ENCODE measurements at regions not wholly inside any gene's neighbourhood (a gene's known extent, or its start where the extent isn't known, plus 50 kb on each side); places are given as distances from the start of the nearest gene placed in this dataset.
A peak's percentile ranks its signal among the peaks of the same experiment; 100 is the strongest.

DNA sequence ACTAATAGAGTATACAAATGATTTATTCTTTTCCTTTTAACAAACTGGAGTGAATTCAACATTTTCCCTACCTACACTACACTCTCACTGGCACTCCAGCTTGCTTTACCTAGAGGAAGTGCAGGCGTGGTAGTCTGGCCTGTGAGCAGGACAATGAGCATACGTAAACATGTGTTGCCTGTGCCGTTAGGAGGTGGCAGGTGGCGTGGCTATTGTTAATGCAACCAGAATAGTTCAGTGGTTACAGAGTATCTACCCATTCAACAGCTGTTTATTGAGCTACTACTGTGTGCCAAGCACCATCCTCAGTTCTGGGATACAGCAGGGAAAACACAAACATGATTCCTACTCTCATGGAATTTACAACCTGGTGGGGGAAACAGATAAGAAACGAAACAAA lies 299.7 kb upstream of the KAZN start:
- no peak overlapping the region for H3K4me3 Mint-ChIP-seq (ENCODE audit: unreplicated experiment)
- no peak overlapping the region for H3K27ac Mint-ChIP-seq (ENCODE audit: low read depth, unreplicated experiment)
- H3K4me1 Mint-ChIP-seq (ENCODE audit: insufficient read depth, unreplicated experiment), result peaks cover 40% of the 10 kb centered on the region
- H3K36me3 Mint-ChIP-seq (ENCODE audit: insufficient read depth, unreplicated experiment), result no peaks in the 10 kb centered on the region
- no peak for TF ChIP-seq CTCF (IDR thresholded peaks at IDR 0.05; ENCODE audit: unreplicated experiment)
- no peaks in the 10 kb centered on the region for H3K9me3 Mint-ChIP-seq (ENCODE audit: unreplicated experiment)
- CTCF ChIA-PET, result no interaction called here
- no peaks in the 10 kb centered on the region for H3K27me3 Mint-ChIP-seq (ENCODE audit: insufficient read depth, unreplicated experiment)
- no TSS peak for BruUV-seq (replicated peaks)
- POLR2A ChIA-PET, result no interaction called here
- no peak for DNase-seq (ENCODE audit: unreplicated experiment)
- intact Hi-C loops (cut with micrococcal nuclease), result no loop called here

GRCh38 chr1:14300991-14301703 lies 297.3 kb upstream of the KAZN start:
- H3K4me3 Mint-ChIP-seq (ENCODE audit: unreplicated experiment), result peak overlapping the region; percentile 19
- intact Hi-C loops (cut with micrococcal nuclease), result no loop called here
- H3K4me1 Mint-ChIP-seq (ENCODE audit: insufficient read depth, unreplicated experiment), result peaks cover 49% of the 10 kb centered on the region
- no TSS peak for BruUV-seq (replicated peaks)
- peak; percentile 81 for DNase-seq (ENCODE audit: unreplicated experiment)
- no peaks in the 10 kb centered on the region for H3K27me3 Mint-ChIP-seq (ENCODE audit: insufficient read depth, unreplicated experiment)
- ChIA-PET POLR2A (interaction anchor here (1.1 to 1.2 kb wide), 2 partner anchors 159 to 160 kb away, joined by 3 to 4 read pairs; no protein-coding TSS in a partner anchor), CTCF (interaction anchor here (1.8 kb wide), 1 partner anchor 187 kb away, joined by 4 read pairs; no protein-coding TSS in a partner anchor)
- H3K9me3 Mint-ChIP-seq (ENCODE audit: unreplicated experiment), result no peaks in the 10 kb centered on the region
- H3K36me3 Mint-ChIP-seq (ENCODE audit: insufficient read depth, unreplicated experiment), result no peaks in the 10 kb centered on the region
- no peak for TF ChIP-seq CTCF (IDR thresholded peaks at IDR 0.05; ENCODE audit: unreplicated experiment)
- H3K27ac Mint-ChIP-seq (ENCODE audit: low read depth, unreplicated experiment), result peak overlapping the region; percentile 76

DNA sequence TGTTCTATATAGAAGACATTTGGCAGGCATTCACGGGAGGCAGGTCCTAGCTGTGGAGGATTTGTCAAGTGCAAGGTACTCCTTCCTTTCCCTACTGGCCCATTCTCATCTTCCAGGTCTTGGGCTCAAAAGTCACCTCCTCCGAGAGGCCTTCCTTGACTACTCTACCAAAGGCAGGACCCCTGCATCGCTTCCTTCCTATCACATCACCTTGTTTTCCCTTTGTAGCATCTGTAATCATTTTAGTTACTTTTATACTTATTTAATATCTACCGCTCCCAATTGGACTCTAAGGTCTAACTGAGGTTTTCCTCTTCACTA lies 296.8 kb upstream of the KAZN start:
- CTCF ChIA-PET, result interaction anchor here (1.8 kb wide), 1 partner anchor 188 kb away, joined by 4 read pairs; no protein-coding TSS in a partner anchor
- no peak for TF ChIP-seq CTCF (IDR thresholded peaks at IDR 0.05; ENCODE audit: unreplicated experiment)
- Mint-ChIP-seq H3K36me3 (ENCODE audit: insufficient read depth, unreplicated experiment) (no peaks in the 10 kb centered on the region), H3K27me3 (ENCODE audit: insufficient read depth, unreplicated experiment) (no peaks in the 10 kb centered on the region), H3K9me3 (ENCODE audit: unreplicated experiment) (no peaks in the 10 kb centered on the region), H3K27ac (ENCODE audit: low read depth, unreplicated experiment) (peak overlapping the region; percentile 76), H3K4me1 (ENCODE audit: insufficient read depth, unreplicated experiment) (peaks cover 49% of the 10 kb centered on the region), H3K4me3 (ENCODE audit: unreplicated experiment) (no peak overlapping the region)
- POLR2A ChIA-PET, result interaction anchor here (1.1 kb wide), 1 partner anchor 161 kb away, joined by 3 read pairs; no protein-coding TSS in a partner anchor
- BruUV-seq (replicated peaks), result no TSS peak
- DNase-seq (ENCODE audit: unreplicated experiment), result no peak
- intact Hi-C loops (cut with micrococcal nuclease), result no loop called here

GRCh38 chr1:14302025-14302424 lies 296.5 kb upstream of the KAZN start:
- H3K4me1 Mint-ChIP-seq (ENCODE audit: insufficient read depth, unreplicated experiment), result peaks cover 49% of the 10 kb centered on the region
- intact Hi-C loops (cut with micrococcal nuclease), result no loop called here
- POLR2A ChIA-PET, result interaction anchor here (1.1 kb wide), 1 partner anchor 161 kb away, joined by 3 read pairs; no protein-coding TSS in a partner anchor
- H3K9me3 Mint-ChIP-seq (ENCODE audit: unreplicated experiment), result no peaks in the 10 kb centered on the region
- CTCF ChIA-PET, result interaction anchor here (1.8 kb wide), 1 partner anchor 188 kb away, joined by 4 read pairs; no protein-coding TSS in a partner anchor
- no peaks in the 10 kb centered on the region for H3K36me3 Mint-ChIP-seq (ENCODE audit: insufficient read depth, unreplicated experiment)
- TF ChIP-seq CTCF (IDR thresholded peaks at IDR 0.05; ENCODE audit: unreplicated experiment), result no peak
- no peak for DNase-seq (ENCODE audit: unreplicated experiment)
- H3K27me3 Mint-ChIP-seq (ENCODE audit: insufficient read depth, unreplicated experiment), result no peaks in the 10 kb centered on the region
- no peak overlapping the region for H3K4me3 Mint-ChIP-seq (ENCODE audit: unreplicated experiment)
- H3K27ac Mint-ChIP-seq (ENCODE audit: low read depth, unreplicated experiment), result no peak overlapping the region
- no TSS peak for BruUV-seq (replicated peaks)

All from MCF 10A (cell line).